K562 (cell line): ENCODE measurements at regions not wholly inside any gene's neighbourhood (a gene's known extent, or its start where the extent isn't known, plus 50 kb on each side); places are given as distances from the start of the nearest gene placed in this dataset.

Experiments used
- E2F3 ChIP-seq: fragments of 250-450 bp; sonication (Bioruptor Pico); IDR thresholded peaks from 2 replicates; pipeline ENCODE4 v1.4.0; 2020; ENCODE audit warnings: mild to moderate bottlenecking
- E2F6 ChIP-seq, 2 experiments: IDR thresholded peaks; 2 replicates each; pipeline ENCODE4 v1.6.1; 2011; ENCODE audit warnings: borderline replicate concordance in 1 of 2, control low read depth in 1 of 2, low read depth in 1 of 2, low read length in 1 of 2, mild to moderate bottlenecking in 1 of 2, mixed read lengths in 1 of 2, moderate library complexity in 1 of 2; ENCODE audit not compliant: insufficient read depth in 1 of 2, insufficient read length in 1 of 2, poor library complexity in 1 of 2, severe bottlenecking in 1 of 2; ENCODE audit errors: extremely low read depth in 1 of 2
- MGA ChIP-seq: fragments of 450-650 bp; IDR thresholded peaks from 2 replicates; pipeline ENCODE4 v1.6.1; 2016; ENCODE audit warnings: mild to moderate bottlenecking, moderate library complexity
- SNIP1 ChIP-seq: fragments of 450-650 bp; IDR thresholded peaks from 2 replicates; pipeline ENCODE4 v1.7.1; 2017; ENCODE audit warnings: low read depth, mild to moderate bottlenecking
- ZNF449 ChIP-seq: fragments of 250-450 bp; sonication (Bioruptor Pico); IDR thresholded peaks from 2 replicates; pipeline ENCODE4 v1.8.0; 2022; ENCODE audit warnings: moderate library complexity, mild to moderate bottlenecking, inconsistent platforms
- ZNF609 ChIP-seq: sonication (generic); formaldehyde crosslinking; IDR thresholded peaks from 2 replicates; pipeline ENCODE4 v1.8.1; 2023; ENCODE audit warnings: missing genetic modification reagents, mild to moderate bottlenecking, borderline replicate concordance

- TF ChIP-seq MGA (no peak), ZNF449 (CRISPR knock-in tag) (no peak), E2F6 (IDR thresholded peaks at IDR 0.05; ENCODE audit: borderline replicate concordance in 1 of 2, extremely low read depth in 1 of 2, insufficient read depth in 1 of 2, insufficient read length in 1 of 2, low read depth in 1 of 2, low read length in 1 of 2, poor library complexity in 1 of 2, severe bottlenecking in 1 of 2) (no peak), SNIP1 (no peak), E2F3 (CRISPR knock-in tag) (no peak), ZNF609 (CRISPR knock-in tag) (no peak)
These were observed 116.6 kb downstream of the TMEM130 start (continued) for GRCh38 chr7:98753176-98753575.
